SK-N-MC (cell line): ENCODE measurements at regions not wholly inside any gene's neighbourhood (a gene's known extent, or its start where the extent isn't known, plus 50 kb on each side); places are given as distances from the start of the nearest gene placed in this dataset.
"Not testable (repeated sequence)": the region's sequence is repeated elsewhere in the genome, so short reads cannot be mapped to it uniquely, and the experiment has no call there.

Source experiments
- EZH2 ChIP-seq: fragments of 200-600 bp; sonication (generic); IDR thresholded peaks from one replicate; pipeline ENCODE4 v1.6.1; 2017; ENCODE audit warnings: antibody characterized with exemption
- POLR2AphosphoS5 ChIP-seq: IDR thresholded peaks from 2 replicates; pipeline ENCODE4 v1.6.1; 2012; ENCODE audit warnings: mild to moderate bottlenecking, low read depth, low read length, borderline replicate concordance

DNA sequence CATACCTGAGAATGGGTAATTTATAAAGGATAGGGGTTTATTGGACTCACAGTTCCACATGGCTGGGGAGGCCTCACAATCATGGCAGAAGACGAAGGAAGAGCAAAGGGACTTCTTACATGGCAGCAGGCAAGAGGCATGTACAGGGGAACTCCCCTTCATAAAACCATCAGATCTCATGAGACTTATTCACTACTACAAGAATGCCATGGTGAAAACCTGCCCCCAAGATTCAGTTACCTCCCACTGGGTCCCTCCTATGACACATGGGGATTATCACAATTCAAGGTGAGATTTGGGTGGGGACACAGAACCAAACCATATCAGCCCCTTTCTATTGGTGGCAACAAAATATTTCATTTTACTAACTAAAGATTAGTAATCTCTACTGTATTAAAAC lies 204.1 kb upstream of the PLGLB2 start:
- TF ChIP-seq EZH2, POLR2AphosphoS5: not testable (repeated sequence)
